OCI-LY3 (cell line): ENCODE measurements at regions not wholly inside any gene's neighbourhood (a gene's known extent, or its start where the extent isn't known, plus 50 kb on each side); places are given as distances from the start of the nearest gene placed in this dataset.

ENCODE experiments used
- CTCF ChIP-seq: fragments of 200-600, 300-600 bp; sonication (generic); IDR thresholded peaks from 2 replicates; pipeline ENCODE4 v1.5.1; 2014; ENCODE audit warnings: antibody characterized with exemption, low read length, low read depth
- EZH2phosphoT487 ChIP-seq: fragments of 200-600 bp; shearing (Covaris generic); IDR thresholded peaks from 2 replicates; pipeline ENCODE4 v1.6.1; 2018; ENCODE audit warnings: antibody characterized with exemption, mixed run types, low read depth

GRCh38 chr13:53207556-53207955 lies 178.9 kb downstream of the OLFM4 start:
- TF ChIP-seq CTCF (no peak), EZH2phosphoT487 (no peak)
